ENCODE measurements at regions not wholly inside any gene's neighbourhood (a gene's known extent, or its start where the extent isn't known, plus 50 kb on each side); places are given as distances from the start of the nearest gene placed in this dataset.

GRCh38 chr20:60338556-60338955, 380.3 kb downstream of the CDH26 start:
- no peak overlapping the region for H3K27ac ChIP-seq
- TF ChIP-seq CTCF (IDR thresholded peaks at IDR 0.05): no peak
- no peaks in the 10 kb centered on the region for H3K36me3 ChIP-seq
- H3K4me1 ChIP-seq (ENCODE audit: control insufficient read depth in 1 of 2, insufficient read depth in 1 of 2, low read depth in 1 of 2, low read length in 1 of 2): no peaks in the 10 kb centered on the region
- no peaks in the 10 kb centered on the region for H3K27me3 ChIP-seq
- H3K4me3 ChIP-seq (ENCODE audit: low read depth in 1 of 2, low read length in 1 of 2): no peak overlapping the region
- no peaks in the 10 kb centered on the region for H3K9me3 ChIP-seq

DNA sequence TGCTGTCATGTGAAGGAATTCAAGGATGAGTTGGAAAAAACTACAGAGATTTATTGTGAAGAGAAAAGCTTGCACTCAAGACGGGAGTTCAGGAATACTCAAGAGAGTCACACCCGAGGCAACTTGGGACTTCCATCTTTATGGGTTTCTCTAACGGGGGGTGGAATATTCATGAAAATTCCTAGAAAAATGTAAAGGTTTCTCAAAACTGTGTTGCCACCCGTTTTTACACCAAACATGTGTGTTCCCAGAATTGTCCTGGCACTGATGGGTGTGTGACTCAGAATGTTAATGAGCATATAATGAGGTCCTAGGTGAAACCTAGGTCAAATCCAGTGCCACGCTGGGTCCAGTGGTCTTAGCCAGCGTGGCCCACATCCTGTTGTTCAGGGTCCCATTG, 381.5 kb downstream of the CDH26 start:
- Histone ChIP-seq H3K4me3 (ENCODE audit: low read depth in 1 of 2, low read length in 1 of 2) (no peak overlapping the region), H3K27me3 (no peaks in the 10 kb centered on the region), H3K4me1 (ENCODE audit: control insufficient read depth in 1 of 2, insufficient read depth in 1 of 2, low read depth in 1 of 2, low read length in 1 of 2) (no peaks in the 10 kb centered on the region), H3K9me3 (no peaks in the 10 kb centered on the region), H3K36me3 (no peaks in the 10 kb centered on the region), H3K27ac (no peak overlapping the region)
- TF ChIP-seq CTCF (IDR thresholded peaks at IDR 0.05): no peak

- TF ChIP-seq CTCF (IDR thresholded peaks at IDR 0.05): no peak
- Histone ChIP-seq H3K9me3 (no peaks in the 10 kb centered on the region), H3K4me1 (ENCODE audit: control insufficient read depth in 1 of 2, insufficient read depth in 1 of 2, low read depth in 1 of 2, low read length in 1 of 2) (no peaks in the 10 kb centered on the region), H3K4me3 (ENCODE audit: low read depth in 1 of 2, low read length in 1 of 2) (no peak overlapping the region), H3K27me3 (no peaks in the 10 kb centered on the region), H3K36me3 (no peaks in the 10 kb centered on the region), H3K27ac (no peak overlapping the region)
Observed at GRCh38 chr20:60340232-60340631, 382.0 kb downstream of the CDH26 start.

DNA sequence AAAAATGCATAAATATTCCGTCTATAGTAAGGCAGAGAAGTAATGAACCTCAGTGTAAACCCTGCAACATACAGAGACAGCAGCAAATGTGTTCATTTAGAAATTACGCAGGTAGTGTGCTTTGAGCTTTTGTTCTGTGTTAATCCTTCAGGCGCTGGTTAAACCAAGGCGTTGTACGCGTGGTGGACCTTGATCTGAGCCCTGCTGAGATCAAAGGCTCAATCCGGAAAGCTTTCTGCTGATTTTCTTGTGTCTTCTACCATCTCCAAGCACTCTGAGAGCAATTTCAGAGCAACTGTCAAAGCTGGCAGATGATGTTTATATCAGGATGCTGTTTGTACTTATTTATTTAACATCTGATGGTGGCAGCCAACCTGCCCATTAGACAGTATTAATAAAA, 382.8 kb downstream of the CDH26 start:
- no peak for TF ChIP-seq CTCF (IDR thresholded peaks at IDR 0.05)
- Histone ChIP-seq H3K36me3 (no peaks in the 10 kb centered on the region), H3K9me3 (no peaks in the 10 kb centered on the region), H3K27ac (no peak overlapping the region), H3K4me3 (ENCODE audit: low read depth in 1 of 2, low read length in 1 of 2) (no peak overlapping the region), H3K27me3 (no peaks in the 10 kb centered on the region), H3K4me1 (ENCODE audit: control insufficient read depth in 1 of 2, insufficient read depth in 1 of 2, low read depth in 1 of 2, low read length in 1 of 2) (no peaks in the 10 kb centered on the region)

GRCh38 chr20:60345106-60345505, 386.9 kb downstream of the CDH26 start:
- no peak for TF ChIP-seq CTCF (IDR thresholded peaks at IDR 0.05)

DNA sequence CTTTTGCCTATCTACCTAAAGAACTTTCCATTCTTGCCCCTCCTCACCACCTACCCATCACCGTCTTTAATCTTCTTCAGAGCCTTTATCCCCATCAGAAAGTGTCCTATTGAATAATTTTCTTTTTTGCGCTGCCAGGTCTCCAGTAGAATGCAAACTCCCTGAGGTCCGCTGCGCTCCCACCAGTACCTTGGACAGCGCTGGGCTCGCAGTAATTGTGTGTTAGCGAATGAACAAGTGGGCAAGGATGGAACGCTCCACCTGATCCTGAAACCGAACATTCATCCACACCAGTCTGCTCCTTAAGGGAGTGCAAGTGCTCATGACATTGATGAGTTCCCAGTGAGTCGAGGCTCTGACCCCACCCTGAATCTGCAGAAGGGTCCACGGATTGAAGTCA, 391.2 kb downstream of the CDH26 start:
- H3K9me3 ChIP-seq: no peaks in the 10 kb centered on the region
- H3K27me3 ChIP-seq: no peaks in the 10 kb centered on the region
- H3K27ac ChIP-seq: no peak overlapping the region
- TF ChIP-seq CTCF (IDR thresholded peaks at IDR 0.05): no peak
- no peaks in the 10 kb centered on the region for H3K36me3 ChIP-seq
- no peak overlapping the region for H3K4me3 ChIP-seq (ENCODE audit: low read depth in 1 of 2, low read length in 1 of 2)
- no peaks in the 10 kb centered on the region for H3K4me1 ChIP-seq (ENCODE audit: control insufficient read depth in 1 of 2, insufficient read depth in 1 of 2, low read depth in 1 of 2, low read length in 1 of 2)

More at GRCh38 chr20:60345106-60345505, 386.9 kb downstream of the CDH26 start:
- Histone ChIP-seq H3K4me1 (ENCODE audit: control insufficient read depth in 1 of 2, insufficient read depth in 1 of 2, low read depth in 1 of 2, low read length in 1 of 2) (no peaks in the 10 kb centered on the region), H3K27me3 (no peaks in the 10 kb centered on the region), H3K9me3 (no peaks in the 10 kb centered on the region), H3K36me3 (no peaks in the 10 kb centered on the region), H3K4me3 (ENCODE audit: low read depth in 1 of 2, low read length in 1 of 2) (no peak overlapping the region), H3K27ac (no peak overlapping the region)
